HCT116 (cell line): ENCODE measurements at regions not wholly inside any gene's neighbourhood (a gene's known extent, or its start where the extent isn't known, plus 50 kb on each side); places are given as distances from the start of the nearest gene placed in this dataset.

Experiments
- ATAC-seq: fragments of 200-7000 bp; cut with Tn5 transposase; 2 replicates; pipeline ENCODE4 v1.9.1; 2020; ENCODE audit warnings: mild to moderate bottlenecking, moderate library complexity
- BruUV-seq: library from RNA; stranded (reverse); fragments of 400-500 nt; replicated peaks from 2 replicates; lab custom pipeline; 2021; lab: Mats Ljungman, UMichigan
- CTCF ChIA-PET: fragments of 300-600 bp; sonication (Branson Sonifier 250); formaldehyde crosslinking; loops from one replicate; lab custom pipeline; 2021; ENCODE audit warnings: antibody characterized with exemption; lab: Charles Lee
- POLR2A ChIA-PET: fragments of 300-600, 350-600 bp; sonication (Branson Sonifier 250); formaldehyde crosslinking; loops from one replicate; lab custom pipeline; 2021; ENCODE audit warnings: antibody characterized with exemption; lab: Charles Lee
- RAD21 ChIA-PET, 2 experiments: fragments of 300-600 bp; sonication (Branson Sonifier 250); formaldehyde crosslinking; loops; one replicate each; lab custom pipeline; 2023; ENCODE audit warnings: low total read pairs in 2 of 2; ENCODE audit not compliant: uncharacterized antibody in 2 of 2, unreplicated experiment in 2 of 2, low non-redundant PET in 1 of 2; lab: Charles Lee
- DNase-seq: peaks from one replicate; pipeline ENCODE4 v3.0.0-alpha.2; 2010; ENCODE audit warnings: low read depth, low spot score
- H2AFZ ChIP-seq: fragments of 200-600 bp; shearing (Covaris generic), sonication (generic); 2 replicates; pipeline ENCODE4 v1.6.1; 2017; ENCODE audit warnings: low read depth, mixed run types, mixed read lengths, antibody characterized with exemption, low read length; ENCODE audit not compliant: poor library complexity, severe bottlenecking
- H3K27ac ChIP-seq: 2 replicates; pipeline ENCODE4 v1.5.1; 2012; ENCODE audit warnings: low read depth, low read length
- H3K27me3 ChIP-seq: fragments of 200-600 bp; sonication (generic); 2 replicates; pipeline ENCODE4 v1.6.1; 2016; ENCODE audit warnings: mixed run types, low read length, mixed read lengths; ENCODE audit not compliant: insufficient read depth
- H3K36me3 ChIP-seq, 2 experiments: fragments of 200-500 bp in 1 of 2; fragments of 200-600 bp in 1 of 2; sonication (Bioruptor generic) in 1 of 2; sonication (generic) in 1 of 2; 2 replicates each; pipeline versions ENCODE4 v1.5.1 to v1.6.1; 2014 to 2016; ENCODE audit warnings: low read length in 2 of 2, inconsistent platforms in 1 of 2, mixed read lengths in 1 of 2, mixed run types in 1 of 2; ENCODE audit not compliant: insufficient read depth in 2 of 2, control insufficient read depth in 1 of 2
- H3K4me1 ChIP-seq, 2 experiments: fragments of 200-600 bp in 1 of 2; sonication (generic) in 1 of 2; 2 replicates each; pipeline versions ENCODE4 v1.5.1 to v1.6.1; 2012 to 2017; ENCODE audit warnings: low read length in 2 of 2, inconsistent platforms in 1 of 2, mild to moderate bottlenecking in 1 of 2, mixed read lengths in 1 of 2, mixed run types in 1 of 2, moderate library complexity in 1 of 2; ENCODE audit not compliant: insufficient read depth in 2 of 2, control insufficient read depth in 1 of 2
- H3K4me2 ChIP-seq: fragments of 200-600 bp; sonication (generic); 2 replicates; pipeline ENCODE4 v1.6.1; 2017; ENCODE audit warnings: mixed run types, low read length, mixed read lengths
- H3K4me3 ChIP-seq, 2 experiments: fragments of 200-600 bp in 1 of 2; sonication (generic) in 1 of 2; replicated peaks in 1 of 2; 2 replicates each; pipeline ENCODE4 v1.5.1; 2011 to 2016; ENCODE audit warnings: low read length in 2 of 2, control low read depth in 1 of 2, low read depth in 1 of 2, mild to moderate bottlenecking in 1 of 2, mixed read lengths in 1 of 2, mixed run types in 1 of 2
- H3K79me2 ChIP-seq: fragments of 200-600 bp; sonication (generic); 2 replicates; pipeline ENCODE4 v1.6.1; 2017; ENCODE audit warnings: mild to moderate bottlenecking, mixed run types, low read length, moderate library complexity, mixed read lengths; ENCODE audit not compliant: insufficient read depth
- H3K9ac ChIP-seq: fragments of 200-600 bp; sonication (generic); 2 replicates; pipeline ENCODE4 v1.6.1; 2016; ENCODE audit warnings: low read length, mixed read lengths
- H3K9me2 ChIP-seq: fragments of 200-600 bp; sonication (generic), shearing (Covaris generic); 2 replicates; pipeline ENCODE4 v1.6.1; 2017; ENCODE audit warnings: mixed run types, mild to moderate bottlenecking, moderate library complexity; ENCODE audit not compliant: insufficient read depth
- H3K9me3 ChIP-seq, 2 experiments: fragments of 200-500 bp in 1 of 2; fragments of 200-600 bp in 1 of 2; sonication (Bioruptor generic) in 1 of 2; sonication (generic) in 1 of 2; 2 replicates each; pipeline ENCODE4 v1.6.1; 2014 to 2017; ENCODE audit warnings: low read length in 2 of 2, mixed read lengths in 2 of 2, inconsistent platforms in 1 of 2, low read depth in 1 of 2, mild to moderate bottlenecking in 1 of 2, mixed run types in 1 of 2, moderate library complexity in 1 of 2; ENCODE audit not compliant: control insufficient read depth in 1 of 2, insufficient read depth in 1 of 2
- H4K20me1 ChIP-seq: fragments of 200-600 bp; sonication (generic), shearing (Covaris generic); 2 replicates; pipeline ENCODE4 v1.6.1; 2017; ENCODE audit warnings: mixed run types, mild to moderate bottlenecking, moderate library complexity; ENCODE audit not compliant: insufficient read depth
- EGR1 ChIP-seq: IDR thresholded peaks from 2 replicates; pipeline ENCODE4 v1.6.1; 2012; ENCODE audit warnings: low read depth
- EZH2 ChIP-seq: fragments of 200-600 bp; sonication (generic); IDR thresholded peaks from 2 replicates; pipeline ENCODE4 v1.6.1; 2017; ENCODE audit warnings: antibody characterized with exemption, mixed run types
- EZH2phosphoT487 ChIP-seq: fragments of 200-600 bp; IDR thresholded peaks from 2 replicates; pipeline ENCODE4 v1.6.1; 2018; ENCODE audit warnings: antibody characterized with exemption, borderline replicate concordance
- MAX ChIP-seq: IDR thresholded peaks from 2 replicates; pipeline ENCODE4 v1.6.1; 2012
- SRF ChIP-seq: IDR thresholded peaks from 2 replicates; pipeline ENCODE4 v1.6.1; 2012; ENCODE audit warnings: low read depth
- ZBTB33 ChIP-seq: IDR thresholded peaks from 2 replicates; pipeline ENCODE4 v1.6.1; 2011; ENCODE audit warnings: mild to moderate bottlenecking, low read length, moderate library complexity; ENCODE audit not compliant: insufficient replicate concordance; ENCODE audit errors: extremely low read depth
- intact Hi-C: fragments of 100-400 bp; cut with micrococcal nuclease; formaldehyde crosslinking; loops from 2 replicates; pipeline ENCODE4 v1.10.0; 2022

DNA sequence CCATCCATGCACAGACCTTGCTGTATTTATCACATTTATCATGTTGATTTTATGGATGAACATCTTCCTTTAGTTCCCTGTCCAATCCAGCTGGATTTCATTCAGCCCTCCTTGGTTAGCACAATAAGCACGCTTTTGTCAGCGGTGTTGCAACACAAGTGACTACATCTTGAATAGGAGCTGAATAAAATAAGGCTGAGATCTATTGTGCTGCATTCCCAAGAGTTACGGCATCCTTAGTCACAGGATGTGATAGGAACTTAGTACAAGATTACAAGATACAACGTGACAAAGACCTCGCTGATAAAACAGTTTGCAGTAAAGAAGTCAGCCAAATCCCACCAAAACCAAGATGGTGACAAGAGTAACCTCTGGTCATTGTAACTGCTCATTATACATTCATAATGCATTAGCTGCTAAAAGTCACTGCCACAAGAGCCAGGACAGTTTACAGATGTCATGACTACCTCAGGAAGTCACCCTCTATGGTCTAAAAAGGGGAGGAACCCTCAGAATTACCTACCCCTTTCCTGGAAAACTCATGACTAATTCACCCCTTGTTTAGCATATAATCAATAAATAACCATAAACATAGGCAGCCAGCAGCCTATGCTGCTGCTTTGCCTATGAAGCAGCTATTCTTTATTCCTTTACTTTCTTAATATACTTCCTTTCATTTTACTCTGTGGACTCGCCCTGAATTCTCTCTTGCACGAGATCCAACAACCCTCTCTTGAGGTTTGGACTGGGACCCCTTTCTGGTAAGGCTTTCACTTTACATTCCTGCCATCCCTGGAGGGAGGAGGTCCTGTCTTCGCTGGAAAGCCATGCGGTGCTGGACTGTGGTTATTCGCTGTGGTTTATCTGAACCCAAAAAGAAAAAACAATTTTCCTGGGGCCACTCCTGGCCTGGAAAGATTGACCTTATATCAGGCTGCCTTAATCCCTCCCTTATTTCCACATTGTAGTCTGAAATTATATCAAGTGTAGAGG lies 522.6 kb upstream of the AMELY start:
- ChIA-PET CTCF (no interaction called here), RAD21 (no interaction called here), POLR2A (no interaction called here)
- Histone ChIP-seq H2AFZ (no peak overlapping the region), H3K4me2 (no peak overlapping the region), H3K4me3 (no peak overlapping the region), H4K20me1 (no peaks in the 10 kb centered on the region), H3K27ac (no peak overlapping the region), H3K9me3 (no peaks in the 10 kb centered on the region), H3K9me2 (no peaks in the 10 kb centered on the region), H3K9ac (no peak overlapping the region), H3K36me3 (no peaks in the 10 kb centered on the region), H3K79me2 (no peaks in the 10 kb centered on the region), H3K4me1 (no peaks in the 10 kb centered on the region), H3K27me3 (no peaks in the 10 kb centered on the region)
- no peak for TF ChIP-seq EZH2phosphoT487
- TF ChIP-seq EZH2: no peak
- TF ChIP-seq SRF: no peak
- no peak for TF ChIP-seq MAX
- TF ChIP-seq ZBTB33: no peak
- no peak for TF ChIP-seq EGR1
- no TSS peak for BruUV-seq
- intact Hi-C loops: no loop called here
- DNase-seq (no peak), ATAC-seq (no peak)
